ENCODE measurements at regions not wholly inside any gene's neighbourhood (a gene's known extent, or its start where the extent isn't known, plus 50 kb on each side); places are given as distances from the start of the nearest gene placed in this dataset.

- DNase-seq (ENCODE audit: low read depth in 2 of 2) = no peak
Observed at GRCh38 chr10:60666221-60666620, 112.1 kb upstream of the CDK1 start.

GRCh38 chr10:60664859-60665258, 113.4 kb upstream of the CDK1 start:
- DNase-seq (ENCODE audit: low read depth in 2 of 2) = no peak

- DNase-seq (ENCODE audit: low read depth in 2 of 2) = no peak
Observed at GRCh38 chr10:60663850-60664249, 114.4 kb upstream of the CDK1 start.

- no peak for DNase-seq (ENCODE audit: low read depth in 2 of 2)
Observed at GRCh38 chr10:60662917-60663614, 115.2 kb upstream of the CDK1 start.

GRCh38 chr10:60661637-60662036, 116.6 kb upstream of the CDK1 start:
- no peak for DNase-seq (ENCODE audit: low read depth in 2 of 2)

GRCh38 chr10:60660625-60661024, 117.7 kb upstream of the CDK1 start:
- DNase-seq (ENCODE audit: low read depth in 2 of 2) = no peak

- DNase-seq (ENCODE audit: low read depth in 2 of 2) = no peak
Observed at GRCh38 chr10:60654813-60655464, 123.3 kb upstream of the CDK1 start.

GRCh38 chr10:60652628-60653027, 125.7 kb upstream of the CDK1 start:
- DNase-seq (ENCODE audit: low read depth in 2 of 2) = no peak

- DNase-seq (ENCODE audit: low read depth in 2 of 2) = no peak
Observed at GRCh38 chr10:60650378-60650800, 127.9 kb upstream of the CDK1 start.

- no peak for DNase-seq (ENCODE audit: low read depth in 2 of 2)
Observed at GRCh38 chr10:60649485-60650377, 128.5 kb upstream of the CDK1 start.

- DNase-seq (ENCODE audit: low read depth in 2 of 2) = no peak
Observed at GRCh38 chr10:60648761-60649160, 129.5 kb upstream of the CDK1 start.

- DNase-seq (ENCODE audit: low read depth in 2 of 2) = no peak
Observed at GRCh38 chr10:60646966-60647796, 131.1 kb upstream of the CDK1 start.

GRCh38 chr10:60645980-60646379, 132.3 kb upstream of the CDK1 start:
- no peak for DNase-seq (ENCODE audit: low read depth in 2 of 2)

GRCh38 chr10:60644436-60645130, 133.7 kb upstream of the CDK1 start:
- no peak for DNase-seq (ENCODE audit: low read depth in 2 of 2)

- no peak for DNase-seq (ENCODE audit: low read depth in 2 of 2)
Observed at GRCh38 chr10:60643874-60644273, 134.4 kb upstream of the CDK1 start.

- no peak for DNase-seq (ENCODE audit: low read depth in 2 of 2)
Observed at GRCh38 chr10:60629332-60629731, 148.9 kb upstream of the CDK1 start.

- DNase-seq (ENCODE audit: low read depth in 2 of 2) = no peak
Observed at GRCh38 chr10:60627778-60628748, 150.2 kb upstream of the CDK1 start.

- DNase-seq (ENCODE audit: low read depth in 2 of 2) = no peak
Observed at GRCh38 chr10:60626037-60626436, 152.2 kb upstream of the CDK1 start.

GRCh38 chr10:60623627-60624026, 154.7 kb upstream of the CDK1 start:
- DNase-seq (ENCODE audit: low read depth in 2 of 2) = no peak

- no peak for DNase-seq (ENCODE audit: low read depth in 2 of 2)
Observed at GRCh38 chr10:60621018-60621417, 157.3 kb upstream of the CDK1 start.

All from stimulated activated CD8-positive, alpha-beta memory T cell treated with anti-CD3 and anti-CD28 coated beads, Interleukin-15, amount 100 ng/mL, for 4 hours (primary cell).